Esophagus muscularis mucosa (tissue), 4 donors: ENCODE measurements at regions not wholly inside any gene's neighbourhood (a gene's known extent, or its start where the extent isn't known, plus 50 kb on each side); places are given as distances from the start of the nearest gene placed in this dataset.
"Not testable (repeated sequence)": the region's sequence is repeated elsewhere in the genome, so short reads cannot be mapped to it uniquely, and the experiment has no call there.

ENCODE experiments used
- DNase-seq: peaks from one replicate; pipeline ENCODE4 v3.0.0-alpha.2; 2017; ENCODE audit errors: extremely low spot score
- H3K27ac ChIP-seq, 4 donors: fragments of 200-600 bp; sonication (generic); replicated peaks in 1 of 4; 1 replicate in 3 of 4; 2 replicates in 1 of 4; pipeline ENCODE4 v1.5.1; 2016 to 2019; ENCODE audit warnings: mild to moderate bottlenecking in 1 of 4
- H3K27me3 ChIP-seq, 4 donors: fragments of 200-600 bp; sonication (generic); one replicate each; pipeline versions ENCODE4 v1.5.1 to v1.6.0; 2016 to 2019
- H3K36me3 ChIP-seq, 4 donors: fragments of 200-600 bp; sonication (generic); one replicate each; pipeline ENCODE4 v1.5.1; 2016 to 2019
- H3K4me1 ChIP-seq, 4 donors: fragments of 200-600 bp; sonication (generic); one replicate each; pipeline ENCODE4 v1.5.1; 2016 to 2019
- H3K4me3 ChIP-seq, 4 donors: fragments of 200-600 bp; sonication (generic); 1 replicate in 2 of 4; 2 replicates in 2 of 4; pipeline ENCODE4 v1.5.1; 2016 to 2019; ENCODE audit warnings: mild to moderate bottlenecking in 4 of 4, moderate library complexity in 1 of 4
- H3K9me3 ChIP-seq, 4 donors: fragments of 200-600 bp; sonication (generic); 1 replicate in 3 of 4; 2 replicates in 1 of 4; pipeline ENCODE4 v1.5.1; 2016 to 2019
- EP300 ChIP-seq: sonication (generic); formaldehyde crosslinking; IDR thresholded peaks from one replicate; pipeline ENCODE4 v1.6.1; 2017; ENCODE audit warnings: antibody characterized with exemption
- POLR2A ChIP-seq: fragments of 450-650 bp; IDR thresholded peaks from one replicate; pipeline ENCODE4 v1.6.1; 2017; ENCODE audit warnings: antibody characterized with exemption, moderate library complexity, mild to moderate bottlenecking, low read depth
- POLR2AphosphoS5 ChIP-seq, 2 donors: sonication (generic); formaldehyde crosslinking; IDR thresholded peaks; one replicate each; pipeline ENCODE4 v1.6.1; 2017; ENCODE audit warnings: antibody characterized with exemption in 2 of 2
- WGBS: methylation state at CpG from one replicate; pipeline ENCODE4 v1.1.5; 2018; 5-methylcytosine and 5-hydroxymethylcytosine counted together
- intact Hi-C: fragments of 100-400 bp; cut with DNase I; formaldehyde crosslinking; loops from one replicate; pipeline ENCODE4 v1.15.1; 2023
- TF ChIP-seq, protein P1 (sequence below), 3 experiments: fragments of 200-600 bp in 2 of 3; fragments of 450-650 bp in 1 of 3; sonication (generic) in 2 of 3; IDR thresholded peaks; one replicate each; pipeline ENCODE4 v1.5.1; 2017 to 2019; ENCODE audit warnings: antibody characterized with exemption in 3 of 3, mild to moderate bottlenecking in 2 of 3, moderate library complexity in 1 of 3

DNA sequence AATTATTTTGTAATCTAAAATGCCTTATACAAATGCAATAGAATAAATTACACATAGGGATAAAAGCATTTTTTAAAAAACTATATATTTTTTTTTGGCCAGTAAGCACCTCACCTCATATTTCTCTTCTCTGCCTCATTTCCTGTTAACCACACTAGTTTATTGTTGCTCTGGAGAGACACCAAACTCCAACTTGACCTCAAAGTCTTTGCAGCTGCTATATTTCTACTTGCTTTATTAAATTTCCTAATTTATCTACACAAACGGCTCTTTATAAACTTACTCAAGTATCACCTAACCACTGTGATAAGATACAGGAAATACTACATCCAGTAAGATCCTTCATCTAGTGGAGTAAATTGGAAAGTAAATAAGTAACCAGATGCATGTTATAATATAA, 622.3 kb downstream of the C12orf50 start:
- WGBS = 23% methylated on average over 1 of the region's 1 CpG
- H3K27ac ChIP-seq = no peak overlapping the region
- TF ChIP-seq POLR2AphosphoS5 (IDR thresholded peaks at IDR 0.05) = no peak

DNA sequence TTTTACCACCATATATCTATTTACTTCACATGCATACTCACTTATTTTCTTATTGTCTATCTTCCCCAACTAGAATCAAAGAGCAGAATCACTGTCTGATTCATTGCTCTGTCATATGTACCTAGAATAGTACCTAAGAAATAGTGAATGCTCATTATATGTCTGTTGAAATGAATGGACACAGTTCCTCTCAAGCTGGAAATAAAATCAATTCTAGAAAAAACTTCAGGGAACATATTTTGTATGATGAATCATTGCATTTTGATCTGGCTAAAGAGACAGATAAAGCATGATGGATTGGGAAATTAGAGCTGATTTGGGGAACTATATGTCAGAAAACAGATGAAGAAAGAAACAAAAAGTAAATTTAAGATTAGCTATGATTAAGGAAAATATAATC, 623.3 kb downstream of the C12orf50 start:
- no peak for TF ChIP-seq EP300
- TF ChIP-seq POLR2AphosphoS5 (IDR thresholded peaks at IDR 0.05) = no peak
- no peak for TF ChIP-seq POLR2A
- TF ChIP-seq, protein P1, sequence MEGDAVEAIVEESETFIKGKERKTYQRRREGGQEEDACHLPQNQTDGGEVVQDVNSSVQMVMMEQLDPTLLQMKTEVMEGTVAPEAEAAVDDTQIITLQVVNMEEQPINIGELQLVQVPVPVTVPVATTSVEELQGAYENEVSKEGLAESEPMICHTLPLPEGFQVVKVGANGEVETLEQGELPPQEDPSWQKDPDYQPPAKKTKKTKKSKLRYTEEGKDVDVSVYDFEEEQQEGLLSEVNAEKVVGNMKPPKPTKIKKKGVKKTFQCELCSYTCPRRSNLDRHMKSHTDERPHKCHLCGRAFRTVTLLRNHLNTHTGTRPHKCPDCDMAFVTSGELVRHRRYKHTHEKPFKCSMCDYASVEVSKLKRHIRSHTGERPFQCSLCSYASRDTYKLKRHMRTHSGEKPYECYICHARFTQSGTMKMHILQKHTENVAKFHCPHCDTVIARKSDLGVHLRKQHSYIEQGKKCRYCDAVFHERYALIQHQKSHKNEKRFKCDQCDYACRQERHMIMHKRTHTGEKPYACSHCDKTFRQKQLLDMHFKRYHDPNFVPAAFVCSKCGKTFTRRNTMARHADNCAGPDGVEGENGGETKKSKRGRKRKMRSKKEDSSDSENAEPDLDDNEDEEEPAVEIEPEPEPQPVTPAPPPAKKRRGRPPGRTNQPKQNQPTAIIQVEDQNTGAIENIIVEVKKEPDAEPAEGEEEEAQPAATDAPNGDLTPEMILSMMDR (IDR thresholded peaks at IDR 0.05) = no peak
- no peak for DNase-seq

More for the DNA sequence above, 622.3 kb downstream of the C12orf50 start:
- Histone ChIP-seq H3K4me3 (no peak overlapping the region), H3K27me3 (no peaks in the 10 kb centered on the region), H3K36me3 (no peaks in the 10 kb centered on the region), H3K9me3 (no peaks in the 10 kb centered on the region), H3K4me1 (no peaks in the 10 kb centered on the region)
- DNase-seq = no peak
- intact Hi-C loops = no loop called here

DNA sequence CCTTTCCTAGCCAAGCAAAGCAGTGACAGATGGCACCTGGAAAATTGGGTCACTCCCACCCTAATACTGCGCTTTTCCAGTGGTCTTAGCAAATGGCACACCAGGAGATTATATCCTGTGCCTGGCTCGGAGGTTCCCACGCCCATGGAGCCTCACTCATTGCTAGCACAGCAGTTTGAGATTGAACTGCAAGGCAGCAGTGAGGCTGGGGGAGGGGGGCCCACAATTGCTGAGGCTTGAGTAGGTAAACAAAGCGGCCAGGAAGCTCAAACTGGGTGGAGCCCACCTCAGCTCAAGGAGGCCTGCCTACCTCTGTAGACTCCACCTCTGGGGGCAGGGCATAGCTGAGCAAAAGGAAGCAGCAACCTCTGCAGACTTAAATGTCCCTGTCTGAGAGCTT, 635.0 kb downstream of the C12orf50 start:
- 79% methylated on average over 4 of the region's 4 CpGs for WGBS
- H3K36me3 ChIP-seq, H3K4me1 ChIP-seq, DNase-seq, H3K27me3 ChIP-seq, intact Hi-C loops, H3K4me3 ChIP-seq, H3K27ac ChIP-seq: not testable (repeated sequence)
- H3K9me3 ChIP-seq = peaks cover 0 to 13% (median 8%) of the 10 kb centered on the region in 4 donors

More for the DNA sequence above, 623.3 kb downstream of the C12orf50 start:
- no peaks in the 10 kb centered on the region for H3K4me1 ChIP-seq
- no peaks in the 10 kb centered on the region for H3K27me3 ChIP-seq
- no peak overlapping the region for H3K4me3 ChIP-seq
- H3K27ac ChIP-seq = no peak overlapping the region
- H3K9me3 ChIP-seq = no peaks in the 10 kb centered on the region
- no peaks in the 10 kb centered on the region for H3K36me3 ChIP-seq
- intact Hi-C loops = no loop called here

DNA sequence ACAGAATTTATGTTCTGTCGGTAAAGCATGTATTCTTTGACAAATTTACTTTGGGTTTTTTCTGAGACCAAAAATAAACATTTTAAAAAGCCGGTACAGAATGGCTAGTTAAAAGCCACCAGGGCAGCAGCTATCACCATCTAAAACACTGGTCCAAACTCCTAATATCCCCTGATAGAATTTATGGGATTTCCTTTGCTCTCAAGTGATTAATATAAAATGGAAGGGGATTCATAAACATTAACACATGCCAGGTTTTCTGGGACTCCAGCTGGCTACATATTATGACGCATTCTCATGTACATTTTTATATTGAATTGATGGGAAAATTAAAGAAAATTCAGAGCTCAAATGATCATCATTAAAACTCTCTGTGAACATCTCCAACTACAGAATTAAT, 640.8 kb downstream of the C12orf50 start:
- 36% methylated on average over 3 of the region's 3 CpGs for WGBS
- no peak overlapping the region for H3K27ac ChIP-seq
- intact Hi-C loops = no loop called here
- TF ChIP-seq, protein P1 (IDR thresholded peaks at IDR 0.05) = no peak
- TF ChIP-seq POLR2AphosphoS5 (IDR thresholded peaks at IDR 0.05) (no peak), EP300 (no peak)
- no peaks in the 10 kb centered on the region for H3K4me1 ChIP-seq
- H3K9me3 ChIP-seq = no peaks in the 10 kb centered on the region
- no peak for DNase-seq
- no peak overlapping the region for H3K4me3 ChIP-seq
- no peaks in the 10 kb centered on the region for H3K27me3 ChIP-seq
- no peaks in the 10 kb centered on the region for H3K36me3 ChIP-seq

DNA sequence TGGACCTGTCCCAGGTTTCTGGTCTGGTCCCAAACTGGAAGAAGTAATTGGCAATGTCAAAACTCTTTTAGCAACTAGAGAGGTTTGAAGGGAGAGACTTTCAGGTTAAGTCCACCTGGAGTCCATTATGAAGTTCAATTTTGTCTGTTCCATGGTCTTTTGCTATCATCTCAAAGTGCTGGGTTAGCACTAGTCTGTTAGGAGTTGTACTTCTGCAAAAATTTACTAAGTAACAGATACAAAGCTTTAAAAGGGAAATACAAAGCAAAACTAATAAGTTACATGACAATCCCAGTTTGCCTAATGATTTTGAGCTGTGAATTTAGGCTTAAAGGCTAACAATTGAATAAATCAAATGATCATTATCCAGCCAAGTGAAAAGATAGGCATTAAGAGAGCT, 643.9 kb downstream of the C12orf50 start:
- Histone ChIP-seq H3K36me3 (no peaks in the 10 kb centered on the region), H3K9me3 (no peaks in the 10 kb centered on the region), H3K4me3 (no peak overlapping the region), H3K4me1 (no peaks in the 10 kb centered on the region), H3K27me3 (no peaks in the 10 kb centered on the region), H3K27ac (no peak overlapping the region)
- intact Hi-C loops = no loop called here
- TF ChIP-seq, protein P1 (IDR thresholded peaks at IDR 0.05) = no peak
- TF ChIP-seq POLR2A = no peak
- no peak for TF ChIP-seq EP300
- no peak for TF ChIP-seq POLR2AphosphoS5 (IDR thresholded peaks at IDR 0.05)
- DNase-seq = no peak

DNA sequence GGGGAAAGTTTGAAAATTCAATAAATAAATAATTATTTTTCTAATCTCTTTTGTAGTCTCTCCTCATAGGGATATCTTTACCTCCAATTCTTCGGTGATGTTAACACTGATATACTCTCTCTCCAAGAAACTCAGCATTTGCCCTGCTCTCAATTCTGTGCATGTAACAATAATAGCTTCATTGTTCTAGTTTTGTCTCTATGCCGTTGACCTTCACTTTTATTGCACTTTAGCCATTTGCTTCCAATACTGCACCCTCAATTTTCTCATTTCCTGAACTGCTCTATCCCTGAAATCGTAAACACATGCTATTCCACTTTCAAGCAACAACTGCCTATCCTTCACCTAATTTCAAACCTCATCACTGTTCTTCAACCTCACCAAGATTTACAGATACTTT, 645.0 kb downstream of the C12orf50 start:
- no peaks in the 10 kb centered on the region for H3K4me1 ChIP-seq
- DNase-seq = no peak
- H3K36me3 ChIP-seq = no peaks in the 10 kb centered on the region
- 82% methylated on average over 3 of the region's 3 CpGs for WGBS
- no peak overlapping the region for H3K27ac ChIP-seq
- no peaks in the 10 kb centered on the region for H3K9me3 ChIP-seq
- TF ChIP-seq POLR2AphosphoS5 (IDR thresholded peaks at IDR 0.05) = no peak
- no peak for TF ChIP-seq EP300
- TF ChIP-seq, protein P1 (IDR thresholded peaks at IDR 0.05) = no peak
- no peak for TF ChIP-seq POLR2A
- intact Hi-C loops = no loop called here
- no peak overlapping the region for H3K4me3 ChIP-seq
- no peaks in the 10 kb centered on the region for H3K27me3 ChIP-seq
